T-helper 2 cell treated with Interferon-gamma antibody and Interleukin-4, amounts not matched to agents 100 ng/mL and 5 ng/mL, for 36 hours (primary cell): ENCODE measurements at regions not wholly inside any gene's neighbourhood (a gene's known extent, or its start where the extent isn't known, plus 50 kb on each side); places are given as distances from the start of the nearest gene placed in this dataset.
"Not testable (repeated sequence)": the region's sequence is repeated elsewhere in the genome, so short reads cannot be mapped to it uniquely, and the experiment has no call there.

Experiments
- intact Hi-C: fragments of 100-400 bp; cut with micrococcal nuclease; formaldehyde crosslinking; loops from one replicate; pipeline ENCODE4 v1.15.1; 2023

GRCh38 chr7:136533732-136534131, 334.7 kb upstream of the CHRM2 start:
- intact Hi-C loops = no loop called here

- intact Hi-C loops = no loop called here
Measured at GRCh38 chr7:136530831-136531230, 337.6 kb upstream of the CHRM2 start.

- intact Hi-C loops = no loop called here
Measured at GRCh38 chr7:136528329-136528728, 340.1 kb upstream of the CHRM2 start.

- intact Hi-C loops = no loop called here
Measured at GRCh38 chr7:136527554-136527953, 340.9 kb upstream of the CHRM2 start.

- intact Hi-C loops = no loop called here
Measured at GRCh38 chr7:136526408-136527105, 341.9 kb upstream of the CHRM2 start.

GRCh38 chr7:136523571-136523970, 344.9 kb upstream of the CHRM2 start:
- intact Hi-C loops = no loop called here

- intact Hi-C loops = no loop called here
Measured at GRCh38 chr7:136517971-136518370, 350.5 kb upstream of the CHRM2 start.

- intact Hi-C loops = no loop called here
Measured at GRCh38 chr7:136514776-136515175, 353.7 kb upstream of the CHRM2 start.

GRCh38 chr7:136513744-136514143, 354.7 kb upstream of the CHRM2 start:
- intact Hi-C loops = no loop called here

- intact Hi-C loops = no loop called here
Measured at GRCh38 chr7:136509466-136509865, 359.0 kb upstream of the CHRM2 start.

GRCh38 chr7:136502162-136502561, 366.3 kb upstream of the CHRM2 start:
- intact Hi-C loops = no loop called here

GRCh38 chr7:136501151-136501550, 367.3 kb upstream of the CHRM2 start:
- intact Hi-C loops = no loop called here

GRCh38 chr7:136496551-136496950, 371.9 kb upstream of the CHRM2 start:
- intact Hi-C loops = no loop called here

GRCh38 chr7:136495081-136495480, 373.4 kb upstream of the CHRM2 start:
- intact Hi-C loops = no loop called here

- intact Hi-C loops = no loop called here
Measured at GRCh38 chr7:136492366-136492765, 376.1 kb upstream of the CHRM2 start.

GRCh38 chr7:136489808-136490207, 378.6 kb upstream of the CHRM2 start:
- intact Hi-C loops = no loop called here

GRCh38 chr7:136480901-136481300, 387.6 kb upstream of the CHRM2 start:
- intact Hi-C loops = no loop called here

GRCh38 chr7:136479922-136480321, 388.5 kb upstream of the CHRM2 start:
- intact Hi-C loops = no loop called here

GRCh38 chr7:136470179-136470578, 398.3 kb upstream of the CHRM2 start:
- intact Hi-C loops = no loop called here

GRCh38 chr7:136452949-136453348, 415.5 kb upstream of the CHRM2 start:
- intact Hi-C loops = no loop called here

GRCh38 chr7:136446751-136447150, 421.7 kb upstream of the CHRM2 start:
- intact Hi-C loops = no loop called here

GRCh38 chr7:136441835-136442234, 426.6 kb upstream of the CHRM2 start:
- intact Hi-C loops = no loop called here

GRCh38 chr7:136431736-136432135, 436.7 kb upstream of the CHRM2 start:
- intact Hi-C loops = not testable (repeated sequence)

- intact Hi-C loops = no loop called here
Measured at GRCh38 chr7:136424058-136424457, 444.4 kb upstream of the CHRM2 start.
